ENCODE measurements at regions not wholly inside any gene's neighbourhood (a gene's known extent, or its start where the extent isn't known, plus 50 kb on each side); places are given as distances from the start of the nearest gene placed in this dataset.

DNA sequence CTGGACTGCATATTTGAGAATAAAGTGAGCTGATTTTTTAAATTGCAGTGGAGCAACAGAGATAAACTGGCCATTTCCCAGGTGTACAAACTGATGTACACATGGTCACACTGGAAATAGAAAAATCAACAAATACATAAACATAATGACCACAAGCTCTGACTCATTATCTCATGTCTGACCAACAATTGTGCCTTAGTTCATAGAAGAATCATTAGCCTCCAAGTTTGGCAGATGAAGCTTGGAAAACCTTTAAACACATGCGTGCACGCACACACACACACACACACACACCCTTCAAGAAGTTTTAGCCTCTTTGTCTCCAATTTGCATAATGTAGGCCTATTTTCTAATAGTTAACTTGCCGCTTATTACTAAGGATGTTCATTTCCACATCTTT, 308.9 kb upstream of the POM121L12 start:
- Histone ChIP-seq H3K9me3 (ENCODE audit: insufficient read depth, low read depth) (no peaks in the 10 kb centered on the region), H3K4me3 (no peak overlapping the region), H3K36me3 (ENCODE audit: low read depth) (no peaks in the 10 kb centered on the region), H3K9me2 (ENCODE audit: insufficient read depth) (no peaks in the 10 kb centered on the region), H3K27ac (no peak overlapping the region), H3K4me1 (replicated peaks; ENCODE audit: insufficient read depth) (no peaks in the 10 kb centered on the region), H3K79me2 (ENCODE audit: low read depth) (no peaks in the 10 kb centered on the region), H3K27me3 (ENCODE audit: insufficient read depth, low read depth) (no peaks in the 10 kb centered on the region), H4K20me1 (ENCODE audit: insufficient read depth) (no peaks in the 10 kb centered on the region), H3K4me2 (no peak overlapping the region), H2AFZ (no peak overlapping the region), H3F3A (ENCODE audit: insufficient read depth, low read depth) (no peaks in the 10 kb centered on the region)
- CTCF ChIA-PET: no interaction called here
- TF ChIP-seq EZH2 (IDR thresholded peaks at IDR 0.05; ENCODE audit: low read depth): no peak
- TF ChIP-seq, protein P1, sequence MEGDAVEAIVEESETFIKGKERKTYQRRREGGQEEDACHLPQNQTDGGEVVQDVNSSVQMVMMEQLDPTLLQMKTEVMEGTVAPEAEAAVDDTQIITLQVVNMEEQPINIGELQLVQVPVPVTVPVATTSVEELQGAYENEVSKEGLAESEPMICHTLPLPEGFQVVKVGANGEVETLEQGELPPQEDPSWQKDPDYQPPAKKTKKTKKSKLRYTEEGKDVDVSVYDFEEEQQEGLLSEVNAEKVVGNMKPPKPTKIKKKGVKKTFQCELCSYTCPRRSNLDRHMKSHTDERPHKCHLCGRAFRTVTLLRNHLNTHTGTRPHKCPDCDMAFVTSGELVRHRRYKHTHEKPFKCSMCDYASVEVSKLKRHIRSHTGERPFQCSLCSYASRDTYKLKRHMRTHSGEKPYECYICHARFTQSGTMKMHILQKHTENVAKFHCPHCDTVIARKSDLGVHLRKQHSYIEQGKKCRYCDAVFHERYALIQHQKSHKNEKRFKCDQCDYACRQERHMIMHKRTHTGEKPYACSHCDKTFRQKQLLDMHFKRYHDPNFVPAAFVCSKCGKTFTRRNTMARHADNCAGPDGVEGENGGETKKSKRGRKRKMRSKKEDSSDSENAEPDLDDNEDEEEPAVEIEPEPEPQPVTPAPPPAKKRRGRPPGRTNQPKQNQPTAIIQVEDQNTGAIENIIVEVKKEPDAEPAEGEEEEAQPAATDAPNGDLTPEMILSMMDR (conservative IDR thresholded peaks at IDR 0.05): no peak
- no peak for DNase-seq
- no TSS peak for BruUV-seq (replicated peaks)
- POLR2A ChIA-PET (ENCODE audit: unreplicated experiment): no interaction called here
- intact Hi-C loops (cut with micrococcal nuclease; ENCODE audit: unreplicated experiment): no loop called here

DNA sequence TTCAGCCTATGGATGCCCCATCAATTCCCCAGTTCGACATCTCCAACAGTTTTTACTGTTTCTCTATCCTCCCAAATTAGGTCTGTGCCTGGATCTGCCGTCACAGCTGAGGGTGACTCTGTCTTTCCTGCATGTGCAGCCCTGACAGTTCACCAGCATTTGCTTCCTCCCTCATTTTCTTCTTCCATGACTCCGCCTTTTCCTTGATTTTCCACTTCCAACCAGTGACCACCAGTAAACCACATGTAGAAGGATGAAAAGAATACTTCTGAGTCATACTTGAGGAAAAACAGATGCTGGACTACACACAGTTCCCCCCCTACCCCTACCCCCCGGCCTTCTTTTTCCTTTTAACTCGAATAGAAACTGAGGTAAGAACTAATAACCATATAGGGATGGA, 311.8 kb upstream of the POM121L12 start:
- no peaks in the 10 kb centered on the region for H3F3A ChIP-seq (ENCODE audit: insufficient read depth, low read depth)
- no peaks in the 10 kb centered on the region for H3K9me3 ChIP-seq (ENCODE audit: insufficient read depth, low read depth)
- no peak overlapping the region for H3K27ac ChIP-seq
- H3K9me2 ChIP-seq (ENCODE audit: insufficient read depth): no peaks in the 10 kb centered on the region
- no peak for TF ChIP-seq EZH2 (IDR thresholded peaks at IDR 0.05; ENCODE audit: low read depth)
- TF ChIP-seq, protein P1 (conservative IDR thresholded peaks at IDR 0.05): no peak
- no peaks in the 10 kb centered on the region for H3K4me1 ChIP-seq (replicated peaks; ENCODE audit: insufficient read depth)
- no peaks in the 10 kb centered on the region for H3K27me3 ChIP-seq (ENCODE audit: insufficient read depth, low read depth)
- no peaks in the 10 kb centered on the region for H3K79me2 ChIP-seq (ENCODE audit: low read depth)
- ChIA-PET CTCF (no interaction called here), POLR2A (ENCODE audit: unreplicated experiment) (no interaction called here)
- no peak overlapping the region for H3K4me2 ChIP-seq
- no peaks in the 10 kb centered on the region for H4K20me1 ChIP-seq (ENCODE audit: insufficient read depth)
- no peaks in the 10 kb centered on the region for H3K36me3 ChIP-seq (ENCODE audit: low read depth)
- BruUV-seq (replicated peaks): no TSS peak
- H3K4me3 ChIP-seq: no peak overlapping the region
- intact Hi-C loops (cut with micrococcal nuclease; ENCODE audit: unreplicated experiment): no loop called here
- H2AFZ ChIP-seq: no peak overlapping the region
- DNase-seq: no peak

DNA sequence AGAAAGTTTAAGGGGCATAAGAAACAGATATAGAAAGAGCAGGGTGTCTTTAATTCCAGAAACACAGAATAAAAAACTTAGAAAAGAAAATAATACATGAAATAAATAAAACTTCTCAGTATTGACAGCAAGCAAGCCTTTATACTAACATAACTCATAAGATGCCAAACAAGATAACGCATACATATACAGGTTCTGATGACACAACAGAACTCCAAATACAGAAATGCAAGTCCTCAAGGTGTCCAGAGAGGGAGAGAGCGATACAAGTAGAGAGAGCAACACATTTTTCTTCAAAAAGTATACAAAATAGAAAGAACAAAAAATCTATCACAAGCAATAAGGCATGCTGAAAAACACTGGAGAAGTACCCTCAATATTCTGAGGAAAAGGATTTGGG, 314.6 kb upstream of the POM121L12 start:
- Histone ChIP-seq H3K4me3 (no peak overlapping the region), H2AFZ (no peak overlapping the region), H3K79me2 (ENCODE audit: low read depth) (no peaks in the 10 kb centered on the region), H3K9me3 (ENCODE audit: insufficient read depth, low read depth) (no peaks in the 10 kb centered on the region), H3K4me1 (replicated peaks; ENCODE audit: insufficient read depth) (no peaks in the 10 kb centered on the region), H3K27ac (no peak overlapping the region), H3F3A (ENCODE audit: insufficient read depth, low read depth) (no peaks in the 10 kb centered on the region), H3K4me2 (no peak overlapping the region), H3K27me3 (ENCODE audit: insufficient read depth, low read depth) (no peaks in the 10 kb centered on the region), H3K36me3 (ENCODE audit: low read depth) (no peaks in the 10 kb centered on the region), H4K20me1 (ENCODE audit: insufficient read depth) (no peaks in the 10 kb centered on the region), H3K9me2 (ENCODE audit: insufficient read depth) (no peaks in the 10 kb centered on the region)
- POLR2A ChIA-PET (ENCODE audit: unreplicated experiment): no interaction called here
- no TSS peak for BruUV-seq (replicated peaks)
- DNase-seq: peak in 1 of 2 experiments; percentile 35
- CTCF ChIA-PET: no interaction called here
- no peak for TF ChIP-seq EZH2 (IDR thresholded peaks at IDR 0.05; ENCODE audit: low read depth)
- TF ChIP-seq, protein P1 (conservative IDR thresholded peaks at IDR 0.05): no peak
- intact Hi-C loops (cut with micrococcal nuclease; ENCODE audit: unreplicated experiment): no loop called here
